Thoracic aorta (tissue), 2 donors: ENCODE measurements at regions not wholly inside any gene's neighbourhood (a gene's known extent, or its start where the extent isn't known, plus 50 kb on each side); places are given as distances from the start of the nearest gene placed in this dataset.

Source experiments
- ATAC-seq: fragments of 150-250 bp; one replicate; pipeline ENCODE4 v1.8.0; 2017; ENCODE audit warnings: low read depth; ENCODE audit not compliant: insufficient number of reproducible peaks, low FRiP score
- DNase-seq: peaks from one replicate; pipeline ENCODE4 v3.0.0-alpha.2; 2020; ENCODE audit warnings: low spot score
- H3K27ac ChIP-seq, 2 donors: fragments of 200-600 bp; sonication (generic); 1 replicate in 1 of 2; 2 replicates in 1 of 2; pipeline ENCODE4 v1.5.1; 2016; ENCODE audit warnings: mild to moderate bottlenecking in 2 of 2, moderate library complexity in 2 of 2
- H3K27me3 ChIP-seq: fragments of 200-600 bp; sonication (generic); replicated peaks from 2 replicates; pipeline ENCODE4 v1.6.0; 2016; ENCODE audit warnings: mild to moderate bottlenecking; ENCODE audit not compliant: insufficient read depth
- H3K36me3 ChIP-seq: fragments of 200-600 bp; sonication (generic); one replicate; pipeline ENCODE4 v1.5.1; 2016
- H3K4me1 ChIP-seq, 2 donors: fragments of 200-600 bp; sonication (generic); 1 replicate in 1 of 2; 2 replicates in 1 of 2; pipeline versions ENCODE4 v1.5.1 to v1.6.0; 2016; ENCODE audit warnings: low read depth in 2 of 2, mild to moderate bottlenecking in 1 of 2; ENCODE audit not compliant: control insufficient read depth in 1 of 2
- H3K4me3 ChIP-seq: fragments of 200-600 bp; sonication (generic); 2 replicates; pipeline ENCODE4 v1.5.1; 2016; ENCODE audit warnings: mild to moderate bottlenecking
- H3K9me3 ChIP-seq: fragments of 200-600 bp; sonication (generic); 2 replicates; pipeline ENCODE4 v1.5.1; 2016
- CTCF ChIP-seq: fragments of 200-600 bp; sonication (generic); IDR thresholded peaks from one replicate; pipeline ENCODE4 v1.5.1; 2019; ENCODE audit warnings: antibody characterized with exemption

- DNase-seq (no peak), ATAC-seq (no peak)
- no peak overlapping the region for H3K27ac ChIP-seq
- no peaks in the 10 kb centered on the region for H3K4me1 ChIP-seq
- TF ChIP-seq CTCF, result no peak
- no peaks in the 10 kb centered on the region for H3K27me3 ChIP-seq
- H3K9me3 ChIP-seq, result no peaks in the 10 kb centered on the region
- H3K36me3 ChIP-seq, result no peaks in the 10 kb centered on the region
- H3K4me3 ChIP-seq, result no peak overlapping the region
Measured at GRCh38 chr2:139196754-139197153, 416.6 kb upstream of the NXPH2 start.

GRCh38 chr2:139194546-139194945 lies 414.4 kb upstream of the NXPH2 start:
- ATAC-seq (no peak), DNase-seq (no peak)
- no peaks in the 10 kb centered on the region for H3K9me3 ChIP-seq
- no peaks in the 10 kb centered on the region for H3K36me3 ChIP-seq
- no peak for TF ChIP-seq CTCF
- no peaks in the 10 kb centered on the region for H3K27me3 ChIP-seq
- no peak overlapping the region for H3K27ac ChIP-seq
- no peak overlapping the region for H3K4me3 ChIP-seq
- H3K4me1 ChIP-seq, result no peaks in the 10 kb centered on the region

- H3K36me3 ChIP-seq, result no peaks in the 10 kb centered on the region
- no peak for ATAC-seq
- DNase-seq, result no peak
- H3K27me3 ChIP-seq, result no peaks in the 10 kb centered on the region
- H3K4me3 ChIP-seq, result no peak overlapping the region
- TF ChIP-seq CTCF, result no peak
- H3K9me3 ChIP-seq, result no peaks in the 10 kb centered on the region
- H3K27ac ChIP-seq, result no peak overlapping the region
- no peaks in the 10 kb centered on the region for H3K4me1 ChIP-seq
Measured at GRCh38 chr2:139177041-139177440, 396.9 kb upstream of the NXPH2 start.

- TF ChIP-seq CTCF, result no peak
- DNase-seq, result no peak
- ATAC-seq, result no peak
- Histone ChIP-seq H3K36me3 (no peaks in the 10 kb centered on the region), H3K4me3 (no peak overlapping the region), H3K9me3 (no peaks in the 10 kb centered on the region), H3K4me1 (no peaks in the 10 kb centered on the region), H3K27ac (no peak overlapping the region), H3K27me3 (no peaks in the 10 kb centered on the region)
Measured at GRCh38 chr2:139175510-139175909, 395.3 kb upstream of the NXPH2 start.

GRCh38 chr2:139170406-139170805 lies 390.2 kb upstream of the NXPH2 start:
- DNase-seq (no peak), ATAC-seq (no peak)
- H3K4me3 ChIP-seq, result no peak overlapping the region
- no peak for TF ChIP-seq CTCF
- no peaks in the 10 kb centered on the region for H3K36me3 ChIP-seq
- no peaks in the 10 kb centered on the region for H3K27me3 ChIP-seq
- H3K27ac ChIP-seq, result no peak overlapping the region
- H3K4me1 ChIP-seq, result no peaks in the 10 kb centered on the region
- no peaks in the 10 kb centered on the region for H3K9me3 ChIP-seq
